GM12872 (cell line): ENCODE measurements at regions not wholly inside any gene's neighbourhood (a gene's known extent, or its start where the extent isn't known, plus 50 kb on each side); places are given as distances from the start of the nearest gene placed in this dataset.

Experiments used
- TF ChIP-seq, protein P1 (sequence below): IDR thresholded peaks from 3 replicates; pipeline ENCODE4 v1.5.1; 2011; ENCODE audit warnings: low read depth, mild to moderate bottlenecking, low read length, moderate library complexity; ENCODE audit not compliant: insufficient read depth

DNA sequence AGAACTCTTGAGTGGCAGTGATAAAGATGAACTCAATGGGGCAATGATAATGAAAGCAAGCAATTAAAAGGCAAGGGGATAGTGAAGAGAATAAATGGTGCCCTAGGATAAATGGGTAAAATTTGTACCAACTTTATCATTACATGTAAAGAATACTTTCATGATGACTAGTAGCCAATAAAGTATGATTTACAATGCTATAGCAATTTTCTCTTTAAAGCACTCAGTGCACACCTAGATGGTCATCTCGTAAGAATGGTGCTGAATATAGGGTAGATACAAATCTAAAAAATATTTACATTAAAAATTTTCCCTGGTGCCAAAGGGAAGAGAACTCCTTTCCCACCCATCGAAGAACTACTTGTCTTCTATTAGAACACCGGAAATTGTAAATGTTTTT, 651.4 kb downstream of the STPG2 start:
- TF ChIP-seq, protein P1, sequence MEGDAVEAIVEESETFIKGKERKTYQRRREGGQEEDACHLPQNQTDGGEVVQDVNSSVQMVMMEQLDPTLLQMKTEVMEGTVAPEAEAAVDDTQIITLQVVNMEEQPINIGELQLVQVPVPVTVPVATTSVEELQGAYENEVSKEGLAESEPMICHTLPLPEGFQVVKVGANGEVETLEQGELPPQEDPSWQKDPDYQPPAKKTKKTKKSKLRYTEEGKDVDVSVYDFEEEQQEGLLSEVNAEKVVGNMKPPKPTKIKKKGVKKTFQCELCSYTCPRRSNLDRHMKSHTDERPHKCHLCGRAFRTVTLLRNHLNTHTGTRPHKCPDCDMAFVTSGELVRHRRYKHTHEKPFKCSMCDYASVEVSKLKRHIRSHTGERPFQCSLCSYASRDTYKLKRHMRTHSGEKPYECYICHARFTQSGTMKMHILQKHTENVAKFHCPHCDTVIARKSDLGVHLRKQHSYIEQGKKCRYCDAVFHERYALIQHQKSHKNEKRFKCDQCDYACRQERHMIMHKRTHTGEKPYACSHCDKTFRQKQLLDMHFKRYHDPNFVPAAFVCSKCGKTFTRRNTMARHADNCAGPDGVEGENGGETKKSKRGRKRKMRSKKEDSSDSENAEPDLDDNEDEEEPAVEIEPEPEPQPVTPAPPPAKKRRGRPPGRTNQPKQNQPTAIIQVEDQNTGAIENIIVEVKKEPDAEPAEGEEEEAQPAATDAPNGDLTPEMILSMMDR = no peak

DNA sequence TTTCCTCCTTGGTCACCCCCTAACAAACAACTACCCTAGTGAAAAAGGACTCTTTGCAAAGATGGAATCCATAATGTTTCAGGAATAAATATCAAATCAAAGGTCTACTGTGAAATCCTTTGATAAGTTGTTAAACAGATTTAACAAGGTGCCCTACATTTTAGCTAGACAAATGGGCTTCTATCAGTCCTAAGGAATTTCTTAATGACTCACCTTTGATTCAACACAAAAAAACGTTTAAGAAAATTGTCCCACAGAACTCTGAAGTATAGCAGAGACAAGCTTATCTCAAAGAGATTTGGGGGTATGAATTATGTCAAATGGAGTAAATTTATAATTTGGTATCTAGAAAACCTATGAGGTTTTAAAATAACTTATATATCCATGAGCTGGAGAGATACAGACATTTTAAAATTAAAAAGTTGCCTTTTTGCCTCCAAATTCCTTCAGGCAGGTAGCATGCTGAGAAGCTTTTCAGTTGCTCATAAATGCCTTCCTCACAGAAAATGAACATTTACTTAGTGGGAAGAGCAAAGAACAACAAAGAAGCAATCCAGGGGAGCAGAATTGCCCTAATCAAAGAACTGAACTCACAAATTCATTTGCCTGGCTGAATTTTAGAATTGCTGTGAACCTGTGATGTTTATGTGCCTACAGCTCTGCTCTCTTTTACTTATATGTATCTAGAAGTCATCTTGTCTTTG, 649.3 kb downstream of the STPG2 start:
- TF ChIP-seq, protein P1 = no peak

DNA sequence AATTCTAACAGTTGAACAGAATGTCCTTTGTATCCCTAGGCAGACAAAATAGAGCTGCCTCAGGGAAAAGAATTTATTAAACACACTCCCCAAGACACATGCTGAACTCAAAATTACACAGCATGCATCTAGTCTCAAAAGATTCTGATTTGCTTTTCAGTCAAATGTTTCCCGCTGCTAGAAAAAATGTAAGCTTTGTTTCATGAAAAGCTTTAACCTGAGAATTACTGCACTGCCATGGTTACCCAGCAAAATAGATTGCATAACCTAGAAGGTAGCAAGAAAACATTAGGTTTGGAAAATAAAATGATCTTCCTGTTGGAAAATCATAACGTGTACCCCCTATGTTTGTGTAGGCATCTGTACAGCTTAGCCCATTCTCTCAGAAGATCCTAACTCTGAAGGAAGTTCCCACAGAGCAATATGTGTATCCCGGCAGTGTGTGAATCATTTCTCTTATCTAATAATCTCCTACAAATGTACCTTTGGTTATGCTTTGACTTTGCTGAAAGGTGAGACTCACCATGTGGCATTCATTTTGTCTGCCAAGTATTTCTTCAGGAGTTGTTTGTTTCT, 646.9 kb downstream of the STPG2 start:
- TF ChIP-seq, protein P1 = no peak

DNA sequence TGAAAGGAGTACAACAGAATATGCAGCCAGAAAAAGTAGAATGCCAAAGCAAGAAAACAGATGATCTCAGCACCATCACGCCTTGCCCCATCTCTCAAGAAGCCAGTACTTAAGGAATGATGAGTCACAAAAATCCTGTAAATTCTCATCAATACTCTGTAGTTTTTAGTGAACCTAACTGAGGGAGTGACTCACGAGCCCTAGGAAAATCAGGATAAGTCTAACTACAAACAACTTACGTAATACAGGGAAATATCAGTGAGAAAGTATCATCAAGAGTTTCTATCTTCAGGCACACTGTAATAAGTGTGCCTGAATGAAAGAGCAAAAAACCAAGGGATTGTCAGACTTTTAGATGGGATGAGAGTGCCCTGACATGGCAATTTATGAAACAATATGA, 644.4 kb downstream of the STPG2 start:
- TF ChIP-seq, protein P1 = no peak

DNA sequence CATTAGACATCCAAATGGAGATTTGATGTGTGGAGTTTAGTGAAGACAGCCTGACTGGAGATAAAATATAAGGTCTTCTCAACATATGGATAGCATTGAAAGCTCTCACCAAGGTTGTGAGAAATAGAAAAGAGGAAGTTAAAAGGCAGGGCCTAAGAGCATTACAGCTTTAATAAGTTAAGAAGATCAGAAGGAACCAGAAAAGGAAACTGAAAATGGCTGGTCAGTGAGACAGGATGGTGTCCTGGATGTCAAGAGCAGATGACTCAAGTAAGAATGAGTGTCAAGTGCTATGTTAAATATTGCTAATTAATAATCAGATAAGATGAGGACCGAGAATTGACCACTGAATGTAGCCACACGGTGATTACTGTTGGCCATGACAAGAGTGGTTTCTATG, 642.9 kb downstream of the STPG2 start:
- TF ChIP-seq, protein P1 = no peak

DNA sequence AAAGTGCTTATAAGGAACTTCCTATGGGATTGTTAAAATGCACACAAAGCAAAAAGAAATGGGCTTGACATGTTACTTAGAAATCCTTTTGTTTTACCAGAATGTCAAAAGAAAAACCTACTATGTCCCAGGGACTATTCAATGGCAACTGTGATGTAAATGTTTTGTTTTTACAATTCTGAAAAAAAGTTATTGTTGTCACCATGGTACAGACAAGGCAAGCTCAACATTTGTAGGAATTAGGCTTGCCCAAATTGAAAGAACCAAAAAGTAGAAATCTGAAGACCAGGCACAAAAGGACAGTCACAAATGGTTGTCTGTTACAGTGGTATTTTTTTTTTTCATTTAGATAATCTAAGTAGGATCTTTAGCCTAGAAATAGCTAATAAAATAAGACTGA, 638.6 kb downstream of the STPG2 start:
- TF ChIP-seq, protein P1 = no peak

DNA sequence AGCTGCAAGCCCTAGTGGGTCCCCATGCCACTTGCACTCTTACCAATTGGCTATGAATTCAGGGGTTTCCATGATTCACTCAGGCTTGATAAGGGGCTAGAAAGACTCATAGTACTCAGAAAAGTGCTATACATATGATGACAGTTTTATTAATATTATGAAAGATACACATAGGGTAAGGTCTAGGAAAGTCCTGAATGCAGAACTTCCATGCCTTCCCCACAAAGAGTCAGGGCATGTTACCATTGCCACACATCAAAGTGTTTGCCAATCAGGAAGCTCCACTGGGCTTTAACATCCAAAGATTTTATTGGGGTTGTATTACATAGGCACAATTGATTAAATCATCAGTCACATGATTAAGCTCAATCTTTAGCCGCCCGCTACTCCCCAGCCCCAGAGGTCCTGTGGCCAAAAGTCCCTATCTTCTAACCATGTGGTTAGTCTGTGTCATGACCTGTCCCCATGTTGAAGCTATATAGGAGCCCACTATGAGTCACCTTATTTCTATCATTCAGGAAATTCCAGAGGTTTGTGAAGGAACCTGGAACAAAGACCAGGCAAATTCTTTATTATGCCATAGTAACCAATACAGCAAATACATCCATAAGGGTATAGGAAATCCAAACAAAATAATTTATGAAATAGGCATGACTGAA, 635.6 kb downstream of the STPG2 start:
- TF ChIP-seq, protein P1 = no peak
